ENCODE measurements at regions not wholly inside any gene's neighbourhood (a gene's known extent, or its start where the extent isn't known, plus 50 kb on each side); places are given as distances from the start of the nearest gene placed in this dataset.

DNA sequence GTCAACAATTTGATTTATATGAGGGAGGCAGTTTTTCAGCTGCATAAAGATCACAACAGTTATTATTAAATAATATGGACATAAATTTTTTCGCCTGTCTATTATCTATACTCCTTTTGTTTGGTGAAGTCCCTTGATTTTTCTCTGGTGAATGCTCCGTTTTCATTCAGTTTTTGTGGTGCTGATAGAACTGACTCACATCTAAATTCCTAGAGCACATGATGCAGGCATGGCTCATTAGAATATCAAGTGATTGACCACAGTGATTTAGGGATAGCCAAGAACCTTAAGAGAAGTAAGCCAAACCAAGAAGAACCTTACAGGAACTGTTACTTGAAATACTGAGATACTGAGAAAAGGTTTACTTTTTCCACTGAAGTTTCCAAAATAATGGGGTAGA, 208.9 kb downstream of the PRR20E start:
- H3K4me3 ChIP-seq (ENCODE audit: low read length, poor library complexity, severe bottlenecking): no peak overlapping the region
- H3K9me2 ChIP-seq (replicated peaks; ENCODE audit: low read depth, low read length): no peaks in the 10 kb centered on the region
- H3K9ac ChIP-seq (ENCODE audit: low read depth, low read length, poor library complexity, severe bottlenecking): no peak overlapping the region
- no peaks in the 10 kb centered on the region for H3K27me3 ChIP-seq (ENCODE audit: insufficient read depth, low read length, poor library complexity, severe bottlenecking)
- no peaks in the 10 kb centered on the region for H4K20me1 ChIP-seq (ENCODE audit: insufficient read depth, low read length, poor library complexity, severe bottlenecking)
- no peaks in the 10 kb centered on the region for H3K9me3 ChIP-seq (ENCODE audit: insufficient read depth, low read depth, low read length)
- no peak overlapping the region for H2AFZ ChIP-seq (ENCODE audit: low read length)
- H3K79me2 ChIP-seq (ENCODE audit: insufficient read depth, low read length): no peaks in the 10 kb centered on the region
- no peak for TF ChIP-seq EZH2phosphoT487 (IDR thresholded peaks at IDR 0.05; ENCODE audit: borderline replicate concordance)
- TF ChIP-seq, protein P1, sequence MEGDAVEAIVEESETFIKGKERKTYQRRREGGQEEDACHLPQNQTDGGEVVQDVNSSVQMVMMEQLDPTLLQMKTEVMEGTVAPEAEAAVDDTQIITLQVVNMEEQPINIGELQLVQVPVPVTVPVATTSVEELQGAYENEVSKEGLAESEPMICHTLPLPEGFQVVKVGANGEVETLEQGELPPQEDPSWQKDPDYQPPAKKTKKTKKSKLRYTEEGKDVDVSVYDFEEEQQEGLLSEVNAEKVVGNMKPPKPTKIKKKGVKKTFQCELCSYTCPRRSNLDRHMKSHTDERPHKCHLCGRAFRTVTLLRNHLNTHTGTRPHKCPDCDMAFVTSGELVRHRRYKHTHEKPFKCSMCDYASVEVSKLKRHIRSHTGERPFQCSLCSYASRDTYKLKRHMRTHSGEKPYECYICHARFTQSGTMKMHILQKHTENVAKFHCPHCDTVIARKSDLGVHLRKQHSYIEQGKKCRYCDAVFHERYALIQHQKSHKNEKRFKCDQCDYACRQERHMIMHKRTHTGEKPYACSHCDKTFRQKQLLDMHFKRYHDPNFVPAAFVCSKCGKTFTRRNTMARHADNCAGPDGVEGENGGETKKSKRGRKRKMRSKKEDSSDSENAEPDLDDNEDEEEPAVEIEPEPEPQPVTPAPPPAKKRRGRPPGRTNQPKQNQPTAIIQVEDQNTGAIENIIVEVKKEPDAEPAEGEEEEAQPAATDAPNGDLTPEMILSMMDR (conservative IDR thresholded peaks at IDR 0.05; ENCODE audit: low read length): no peak
- H3F3A ChIP-seq (ENCODE audit: low read depth): no peaks in the 10 kb centered on the region
- H3K4me1 ChIP-seq (ENCODE audit: insufficient read depth, low read length, poor library complexity, severe bottlenecking): no peaks in the 10 kb centered on the region
- H3K36me3 ChIP-seq (ENCODE audit: insufficient read depth, low read length): no peaks in the 10 kb centered on the region
- H3K4me2 ChIP-seq (ENCODE audit: low read depth, low read length, poor library complexity, severe bottlenecking): no peak overlapping the region

DNA sequence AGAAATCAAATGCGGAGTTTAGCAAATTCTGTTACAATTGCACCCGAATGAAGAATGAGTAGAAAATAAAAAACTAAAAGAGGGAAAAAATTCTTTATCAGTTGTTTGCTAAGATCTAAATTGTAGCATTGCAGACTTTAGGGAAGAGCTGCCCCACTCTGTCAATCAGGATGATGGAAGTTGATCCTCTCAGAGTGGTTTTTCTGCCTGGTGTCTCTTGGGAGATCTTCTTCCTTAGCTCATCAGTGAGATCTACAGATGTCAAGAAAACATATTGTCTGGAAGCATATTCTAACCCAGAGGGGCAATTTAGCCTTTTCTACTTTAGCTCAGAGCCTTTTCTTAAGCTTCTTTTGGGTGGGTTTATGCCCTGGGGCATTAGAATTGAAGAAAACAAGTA, 223.2 kb upstream of the PCDH17 start:
- H3K27me3 ChIP-seq (ENCODE audit: insufficient read depth, low read length, poor library complexity, severe bottlenecking): no peaks in the 10 kb centered on the region
- no peaks in the 10 kb centered on the region for H4K20me1 ChIP-seq (ENCODE audit: insufficient read depth, low read length, poor library complexity, severe bottlenecking)
- no peak overlapping the region for H3K4me3 ChIP-seq (ENCODE audit: low read length, poor library complexity, severe bottlenecking)
- H3K79me2 ChIP-seq (ENCODE audit: insufficient read depth, low read length): no peaks in the 10 kb centered on the region
- no peaks in the 10 kb centered on the region for H3F3A ChIP-seq (ENCODE audit: low read depth)
- H3K9ac ChIP-seq (ENCODE audit: low read depth, low read length, poor library complexity, severe bottlenecking): no peak overlapping the region
- no peaks in the 10 kb centered on the region for H3K36me3 ChIP-seq (ENCODE audit: insufficient read depth, low read length)
- no peaks in the 10 kb centered on the region for H3K9me3 ChIP-seq (ENCODE audit: insufficient read depth, low read depth, low read length)
- TF ChIP-seq, protein P1 (conservative IDR thresholded peaks at IDR 0.05; ENCODE audit: low read length): no peak
- no peak for TF ChIP-seq EZH2phosphoT487 (IDR thresholded peaks at IDR 0.05; ENCODE audit: borderline replicate concordance)
- no peak overlapping the region for H3K4me2 ChIP-seq (ENCODE audit: low read depth, low read length, poor library complexity, severe bottlenecking)
- no peaks in the 10 kb centered on the region for H3K4me1 ChIP-seq (ENCODE audit: insufficient read depth, low read length, poor library complexity, severe bottlenecking)
- no peak overlapping the region for H2AFZ ChIP-seq (ENCODE audit: low read length)
- H3K9me2 ChIP-seq (replicated peaks; ENCODE audit: low read depth, low read length): 0 out of 2 replicates have a peak, but pooled peaks cover 3% of the 10 kb centered on the region

DNA sequence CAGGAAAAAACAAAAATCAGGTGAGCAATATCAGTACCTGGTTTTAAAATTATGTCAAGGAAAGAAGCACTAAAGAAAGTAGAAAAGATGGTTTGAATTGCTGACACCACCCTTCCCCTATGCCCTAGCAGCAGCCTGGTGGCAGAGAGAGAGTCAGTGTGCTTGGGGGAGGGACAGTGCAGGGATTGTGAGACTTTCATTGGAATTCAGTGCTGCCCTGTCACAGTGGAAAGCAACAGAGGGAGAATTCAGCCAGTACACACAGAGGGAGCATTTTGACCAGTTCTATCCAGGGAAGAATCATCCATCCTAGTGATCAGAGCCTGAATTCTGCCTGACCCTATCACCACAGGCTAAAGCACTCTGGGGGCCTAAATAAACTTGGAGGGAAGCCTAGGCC, 222.4 kb upstream of the PCDH17 start:
- Histone ChIP-seq H3K4me3 (ENCODE audit: low read length, poor library complexity, severe bottlenecking) (no peak overlapping the region), H3K27me3 (ENCODE audit: insufficient read depth, low read length, poor library complexity, severe bottlenecking) (no peaks in the 10 kb centered on the region), H3K4me2 (ENCODE audit: low read depth, low read length, poor library complexity, severe bottlenecking) (no peak overlapping the region), H4K20me1 (ENCODE audit: insufficient read depth, low read length, poor library complexity, severe bottlenecking) (no peaks in the 10 kb centered on the region), H2AFZ (ENCODE audit: low read length) (no peak overlapping the region), H3K36me3 (ENCODE audit: insufficient read depth, low read length) (no peaks in the 10 kb centered on the region), H3K79me2 (ENCODE audit: insufficient read depth, low read length) (no peaks in the 10 kb centered on the region), H3K9me2 (replicated peaks; ENCODE audit: low read depth, low read length) (0 out of 2 replicates have a peak, but pooled peaks cover 3% of the 10 kb centered on the region), H3K9ac (ENCODE audit: low read depth, low read length, poor library complexity, severe bottlenecking) (no peak overlapping the region), H3K4me1 (ENCODE audit: insufficient read depth, low read length, poor library complexity, severe bottlenecking) (no peaks in the 10 kb centered on the region), H3K9me3 (ENCODE audit: insufficient read depth, low read depth, low read length) (no peaks in the 10 kb centered on the region), H3F3A (ENCODE audit: low read depth) (no peaks in the 10 kb centered on the region)
- no peak for TF ChIP-seq EZH2phosphoT487 (IDR thresholded peaks at IDR 0.05; ENCODE audit: borderline replicate concordance)
- TF ChIP-seq, protein P1 (conservative IDR thresholded peaks at IDR 0.05; ENCODE audit: low read length): no peak

Data from Loucy (cell line).